Neural cell (in vitro differentiated cells): ENCODE measurements at regions not wholly inside any gene's neighbourhood (a gene's known extent, or its start where the extent isn't known, plus 50 kb on each side); places are given as distances from the start of the nearest gene placed in this dataset.

Experiments
- EP300 ChIP-seq: fragments of 450-650 bp; conservative IDR thresholded peaks from 2 replicates; pipeline ENCODE4 v1.6.1; 2014; ENCODE audit warnings: antibody characterized with exemption, mild to moderate bottlenecking, moderate library complexity; ENCODE audit not compliant: poor library complexity, severe bottlenecking
- MXI1 ChIP-seq: fragments of 450-650 bp; conservative IDR thresholded peaks from 2 replicates; pipeline ENCODE4 v1.6.1; 2014; ENCODE audit warnings: antibody characterized with exemption, mild to moderate bottlenecking; ENCODE audit not compliant: poor library complexity, severe bottlenecking
- POLR2AphosphoS5 ChIP-seq: IDR thresholded peaks from 2 replicates; pipeline ENCODE4 v1.6.1; 2012
- TAF1 ChIP-seq: IDR thresholded peaks from 2 replicates; pipeline ENCODE4 v1.6.1; 2012; ENCODE audit warnings: low read depth
- TF ChIP-seq, protein P1 (sequence below): fragments of 450-650 bp; IDR thresholded peaks from 2 replicates; pipeline ENCODE4 v1.5.1; 2014; ENCODE audit warnings: antibody characterized with exemption, mild to moderate bottlenecking, moderate library complexity; ENCODE audit not compliant: poor library complexity, severe bottlenecking
- TF ChIP-seq, protein P2 (sequence below): IDR thresholded peaks from 2 replicates; pipeline ENCODE4 v1.6.1; 2012; ENCODE audit warnings: borderline replicate concordance

DNA sequence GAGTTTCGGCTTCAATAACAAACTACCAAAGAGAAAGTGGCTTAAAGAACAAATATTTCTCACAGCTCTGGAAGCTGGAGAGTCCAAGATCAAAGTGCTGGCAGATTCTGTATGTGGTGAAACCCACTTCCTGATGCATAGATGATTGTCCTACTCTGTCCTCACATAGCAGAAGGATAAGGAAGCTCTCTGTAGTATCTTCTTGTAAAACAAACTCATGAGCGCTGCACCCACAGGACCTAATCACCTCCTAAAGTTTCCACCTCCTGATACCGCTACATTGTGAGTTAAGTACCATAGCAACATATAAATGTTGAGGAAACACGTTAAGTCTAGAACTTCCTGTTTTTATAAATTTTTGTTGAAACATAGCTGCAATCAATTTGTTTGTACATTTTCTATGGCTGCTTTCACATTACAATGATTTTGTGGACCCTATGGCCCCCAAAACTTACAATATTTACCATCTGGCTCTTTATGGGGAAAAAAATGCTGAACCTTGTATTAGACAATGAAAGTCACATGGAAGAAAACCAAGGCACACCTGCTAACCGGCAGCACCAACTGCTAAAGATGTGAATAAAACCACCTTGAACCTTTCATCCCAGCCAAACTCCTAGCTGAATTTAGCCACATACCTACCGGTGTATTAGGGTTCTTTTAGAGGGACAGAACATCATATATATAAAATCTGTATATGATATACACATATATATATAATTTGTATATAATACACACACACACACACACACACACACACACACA is 1423.4 kb downstream of the NCAM2 start:
- TF ChIP-seq, protein P1, sequence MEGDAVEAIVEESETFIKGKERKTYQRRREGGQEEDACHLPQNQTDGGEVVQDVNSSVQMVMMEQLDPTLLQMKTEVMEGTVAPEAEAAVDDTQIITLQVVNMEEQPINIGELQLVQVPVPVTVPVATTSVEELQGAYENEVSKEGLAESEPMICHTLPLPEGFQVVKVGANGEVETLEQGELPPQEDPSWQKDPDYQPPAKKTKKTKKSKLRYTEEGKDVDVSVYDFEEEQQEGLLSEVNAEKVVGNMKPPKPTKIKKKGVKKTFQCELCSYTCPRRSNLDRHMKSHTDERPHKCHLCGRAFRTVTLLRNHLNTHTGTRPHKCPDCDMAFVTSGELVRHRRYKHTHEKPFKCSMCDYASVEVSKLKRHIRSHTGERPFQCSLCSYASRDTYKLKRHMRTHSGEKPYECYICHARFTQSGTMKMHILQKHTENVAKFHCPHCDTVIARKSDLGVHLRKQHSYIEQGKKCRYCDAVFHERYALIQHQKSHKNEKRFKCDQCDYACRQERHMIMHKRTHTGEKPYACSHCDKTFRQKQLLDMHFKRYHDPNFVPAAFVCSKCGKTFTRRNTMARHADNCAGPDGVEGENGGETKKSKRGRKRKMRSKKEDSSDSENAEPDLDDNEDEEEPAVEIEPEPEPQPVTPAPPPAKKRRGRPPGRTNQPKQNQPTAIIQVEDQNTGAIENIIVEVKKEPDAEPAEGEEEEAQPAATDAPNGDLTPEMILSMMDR = no peak
- TF ChIP-seq EP300 (no peak), MXI1 (no peak), TAF1 (no peak), POLR2AphosphoS5 (no peak)
- TF ChIP-seq, protein P2, sequence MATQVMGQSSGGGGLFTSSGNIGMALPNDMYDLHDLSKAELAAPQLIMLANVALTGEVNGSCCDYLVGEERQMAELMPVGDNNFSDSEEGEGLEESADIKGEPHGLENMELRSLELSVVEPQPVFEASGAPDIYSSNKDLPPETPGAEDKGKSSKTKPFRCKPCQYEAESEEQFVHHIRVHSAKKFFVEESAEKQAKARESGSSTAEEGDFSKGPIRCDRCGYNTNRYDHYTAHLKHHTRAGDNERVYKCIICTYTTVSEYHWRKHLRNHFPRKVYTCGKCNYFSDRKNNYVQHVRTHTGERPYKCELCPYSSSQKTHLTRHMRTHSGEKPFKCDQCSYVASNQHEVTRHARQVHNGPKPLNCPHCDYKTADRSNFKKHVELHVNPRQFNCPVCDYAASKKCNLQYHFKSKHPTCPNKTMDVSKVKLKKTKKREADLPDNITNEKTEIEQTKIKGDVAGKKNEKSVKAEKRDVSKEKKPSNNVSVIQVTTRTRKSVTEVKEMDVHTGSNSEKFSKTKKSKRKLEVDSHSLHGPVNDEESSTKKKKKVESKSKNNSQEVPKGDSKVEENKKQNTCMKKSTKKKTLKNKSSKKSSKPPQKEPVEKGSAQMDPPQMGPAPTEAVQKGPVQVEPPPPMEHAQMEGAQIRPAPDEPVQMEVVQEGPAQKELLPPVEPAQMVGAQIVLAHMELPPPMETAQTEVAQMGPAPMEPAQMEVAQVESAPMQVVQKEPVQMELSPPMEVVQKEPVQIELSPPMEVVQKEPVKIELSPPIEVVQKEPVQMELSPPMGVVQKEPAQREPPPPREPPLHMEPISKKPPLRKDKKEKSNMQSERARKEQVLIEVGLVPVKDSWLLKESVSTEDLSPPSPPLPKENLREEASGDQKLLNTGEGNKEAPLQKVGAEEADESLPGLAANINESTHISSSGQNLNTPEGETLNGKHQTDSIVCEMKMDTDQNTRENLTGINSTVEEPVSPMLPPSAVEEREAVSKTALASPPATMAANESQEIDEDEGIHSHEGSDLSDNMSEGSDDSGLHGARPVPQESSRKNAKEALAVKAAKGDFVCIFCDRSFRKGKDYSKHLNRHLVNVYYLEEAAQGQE = no peak
